CD14-positive monocyte (primary cell): ENCODE measurements at regions not wholly inside any gene's neighbourhood (a gene's known extent, or its start where the extent isn't known, plus 50 kb on each side); places are given as distances from the start of the nearest gene placed in this dataset.

Experiments
- DNase-seq, 3 donors: peaks; one replicate each; pipeline ENCODE4 v3.0.0-alpha.2; 2011 to 2022
- H2AFZ ChIP-seq: 2 replicates; pipeline ENCODE4 v1.6.0; 2012; ENCODE audit warnings: mild to moderate bottlenecking, low read depth, low read length, inconsistent platforms; ENCODE audit not compliant: insufficient read depth, poor library complexity, severe bottlenecking
- H3K27ac ChIP-seq, 2 donors: 1 replicate in 1 of 2; 2 replicates in 1 of 2; pipeline ENCODE4 v1.5.1; 2012 to 2013; ENCODE audit warnings: low read length in 2 of 2, control low read depth in 1 of 2, inconsistent platforms in 1 of 2, low read depth in 1 of 2, mild to moderate bottlenecking in 1 of 2
- H3K27me3 ChIP-seq, 2 donors: one replicate each; pipeline versions ENCODE4 v1.6.0 to v1.6.1; 2011 to 2013; ENCODE audit warnings: low read length in 2 of 2; ENCODE audit not compliant: control insufficient read depth in 2 of 2, insufficient read depth in 2 of 2
- H3K36me3 ChIP-seq, 2 donors: replicated peaks in 1 of 2; 1 replicate in 1 of 2; 2 replicates in 1 of 2; pipeline versions ENCODE4 v1.5.1 to v1.6.1; 2012 to 2013; ENCODE audit warnings: low read length in 2 of 2, control low read depth in 1 of 2, inconsistent platforms in 1 of 2, mild to moderate bottlenecking in 1 of 2; ENCODE audit not compliant: insufficient read depth in 2 of 2, control insufficient read depth in 1 of 2
- H3K4me1 ChIP-seq, 2 donors: 1 replicate in 1 of 2; 2 replicates in 1 of 2; pipeline versions ENCODE4 v1.5.1 to v1.6.1; 2012 to 2013; ENCODE audit warnings: low read length in 2 of 2, control low read depth in 1 of 2, inconsistent platforms in 1 of 2, mild to moderate bottlenecking in 1 of 2, moderate library complexity in 1 of 2; ENCODE audit not compliant: insufficient read depth in 2 of 2, control insufficient read depth in 1 of 2
- H3K4me2 ChIP-seq: replicated peaks from 2 replicates; pipeline ENCODE3; 2012; ENCODE audit warnings: low read length, moderate library complexity, mild to moderate bottlenecking; ENCODE audit not compliant: poor library complexity, severe bottlenecking; ENCODE audit errors: extremely low read depth
- H3K4me3 ChIP-seq, 3 experiments: fragments of 200-600 bp in 1 of 3; sonication (generic) in 1 of 3; replicated peaks in 1 of 3; 1 replicate in 2 of 3; 2 replicates in 1 of 3; pipeline ENCODE4 v1.5.1; 2011 to 2013; ENCODE audit warnings: low read length in 3 of 3, mild to moderate bottlenecking in 3 of 3, control low read depth in 2 of 3, low read depth in 2 of 3, inconsistent platforms in 1 of 3, moderate library complexity in 1 of 3
- H3K79me2 ChIP-seq: 2 replicates; pipeline ENCODE4 v1.6.0; 2012; ENCODE audit warnings: mild to moderate bottlenecking, control low read depth, inconsistent platforms, low read length, moderate library complexity; ENCODE audit not compliant: insufficient read depth
- H3K9ac ChIP-seq: 2 replicates; pipeline ENCODE4 v1.6.0; 2017; ENCODE audit warnings: low read length, mild to moderate bottlenecking; ENCODE audit not compliant: insufficient read depth, poor library complexity, severe bottlenecking
- H3K9me3 ChIP-seq, 2 donors: replicated peaks in 1 of 2; 1 replicate in 1 of 2; 2 replicates in 1 of 2; pipeline versions ENCODE4 v1.5.1 to v1.6.1; 2012 to 2013; ENCODE audit warnings: low read length in 2 of 2, control low read depth in 1 of 2; ENCODE audit not compliant: control insufficient read depth in 1 of 2, insufficient read depth in 1 of 2
- H4K20me1 ChIP-seq: 2 replicates; pipeline ENCODE4 v1.6.0; 2012; ENCODE audit warnings: mild to moderate bottlenecking, low read length, control low read depth, moderate library complexity; ENCODE audit not compliant: insufficient read depth
- H3K27ac Mint-ChIP-seq, 7 donors: one replicate each; pipeline ENCODE4 v1.8.0; 2020; ENCODE audit warnings: mild to moderate bottlenecking in 7 of 7, mixed read lengths in 7 of 7, moderate library complexity in 6 of 7, inconsistent platforms in 2 of 7
- H3K27me3 Mint-ChIP-seq, 3 donors: one replicate each; pipeline ENCODE4 v1.8.0; 2021 to 2022; ENCODE audit warnings: low read depth in 3 of 3, mild to moderate bottlenecking in 3 of 3, mixed read lengths in 3 of 3, moderate library complexity in 3 of 3, inconsistent platforms in 1 of 3
- H3K36me3 Mint-ChIP-seq, 2 donors: one replicate each; pipeline ENCODE4 v1.8.0; 2020; ENCODE audit warnings: mixed read lengths in 2 of 2, inconsistent platforms in 1 of 2, mild to moderate bottlenecking in 1 of 2
- H3K4me1 Mint-ChIP-seq: one replicate; pipeline ENCODE4 v1.8.0; 2020; ENCODE audit warnings: mild to moderate bottlenecking, mixed read lengths
- H3K4me3 Mint-ChIP-seq, 2 donors: one replicate each; pipeline ENCODE4 v1.8.0; 2020; ENCODE audit warnings: mild to moderate bottlenecking in 2 of 2, mixed read lengths in 2 of 2, moderate library complexity in 1 of 2
- H3K9me3 Mint-ChIP-seq, 7 donors: one replicate each; pipeline ENCODE4 v1.8.0; 2020 to 2022; ENCODE audit warnings: mixed read lengths in 7 of 7, mild to moderate bottlenecking in 6 of 7, moderate library complexity in 6 of 7, inconsistent platforms in 2 of 7
- WGBS: methylation state at CpG from one replicate; pipeline ENCODE4 v1.1.5; 2013; ENCODE audit warnings: missing lambda C conversion rate; ENCODE audit not compliant: insufficient coverage; 5-methylcytosine and 5-hydroxymethylcytosine counted together
- intact Hi-C, 2 donors: fragments of 100-400 bp; cut with micrococcal nuclease; formaldehyde crosslinking; loops; one replicate each; pipeline versions ENCODE4 v1.15.0 to v1.15.1; 2023
- TF ChIP-seq, protein P1 (sequence below): fragments of 200-600 bp; IDR thresholded peaks from one replicate; pipeline ENCODE4 v1.8.0; 2022; ENCODE audit warnings: antibody characterized with exemption, mild to moderate bottlenecking

DNA sequence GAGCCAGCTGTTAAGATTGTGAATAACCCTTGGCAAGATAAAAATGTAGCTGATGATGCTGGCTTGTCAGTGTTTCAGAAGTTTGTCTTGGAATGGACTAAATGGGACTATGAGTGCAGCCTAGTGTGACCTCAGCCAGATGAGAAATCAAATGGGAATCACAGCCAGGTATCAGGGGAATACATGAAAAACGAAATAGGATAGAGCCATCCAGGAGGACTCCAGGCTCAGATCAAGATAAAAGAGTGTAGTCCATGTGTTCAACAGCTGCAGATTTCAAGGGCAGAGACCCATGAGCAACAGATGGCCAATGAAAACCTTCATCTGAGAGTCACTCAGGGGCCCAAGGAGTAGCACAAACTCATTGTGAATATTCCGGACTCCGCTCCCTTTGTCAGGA is 1080.9 kb upstream of the CADM2 start:
- Mint-ChIP-seq H3K27me3 (no peaks in the 10 kb centered on the region), H3K27ac (no peak overlapping the region), H3K4me1 (no peaks in the 10 kb centered on the region), H3K9me3 (peaks cover 0 to 4% (median 2%) of the 10 kb centered on the region in 7 donors), H3K36me3 (no peaks in the 10 kb centered on the region), H3K4me3 (no peak overlapping the region)
- 33% methylated on average over 1 of the region's 3 CpGs for WGBS
- no peak for DNase-seq
- Histone ChIP-seq H2AFZ (no peak overlapping the region), H3K79me2 (no peaks in the 10 kb centered on the region), H3K4me1 (no peaks in the 10 kb centered on the region), H3K4me2 (no peak overlapping the region), H3K9me3 (peaks cover 0 to 3% of the 10 kb centered on the region in 2 donors), H4K20me1 (no peaks in the 10 kb centered on the region), H3K4me3 (no peak overlapping the region), H3K27me3 (no peaks in the 10 kb centered on the region), H3K27ac (no peak overlapping the region), H3K36me3 (no peaks in the 10 kb centered on the region), H3K9ac (no peak overlapping the region)
- intact Hi-C loops, result no loop called here
- TF ChIP-seq, protein P1, sequence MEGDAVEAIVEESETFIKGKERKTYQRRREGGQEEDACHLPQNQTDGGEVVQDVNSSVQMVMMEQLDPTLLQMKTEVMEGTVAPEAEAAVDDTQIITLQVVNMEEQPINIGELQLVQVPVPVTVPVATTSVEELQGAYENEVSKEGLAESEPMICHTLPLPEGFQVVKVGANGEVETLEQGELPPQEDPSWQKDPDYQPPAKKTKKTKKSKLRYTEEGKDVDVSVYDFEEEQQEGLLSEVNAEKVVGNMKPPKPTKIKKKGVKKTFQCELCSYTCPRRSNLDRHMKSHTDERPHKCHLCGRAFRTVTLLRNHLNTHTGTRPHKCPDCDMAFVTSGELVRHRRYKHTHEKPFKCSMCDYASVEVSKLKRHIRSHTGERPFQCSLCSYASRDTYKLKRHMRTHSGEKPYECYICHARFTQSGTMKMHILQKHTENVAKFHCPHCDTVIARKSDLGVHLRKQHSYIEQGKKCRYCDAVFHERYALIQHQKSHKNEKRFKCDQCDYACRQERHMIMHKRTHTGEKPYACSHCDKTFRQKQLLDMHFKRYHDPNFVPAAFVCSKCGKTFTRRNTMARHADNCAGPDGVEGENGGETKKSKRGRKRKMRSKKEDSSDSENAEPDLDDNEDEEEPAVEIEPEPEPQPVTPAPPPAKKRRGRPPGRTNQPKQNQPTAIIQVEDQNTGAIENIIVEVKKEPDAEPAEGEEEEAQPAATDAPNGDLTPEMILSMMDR, result no peak

DNA sequence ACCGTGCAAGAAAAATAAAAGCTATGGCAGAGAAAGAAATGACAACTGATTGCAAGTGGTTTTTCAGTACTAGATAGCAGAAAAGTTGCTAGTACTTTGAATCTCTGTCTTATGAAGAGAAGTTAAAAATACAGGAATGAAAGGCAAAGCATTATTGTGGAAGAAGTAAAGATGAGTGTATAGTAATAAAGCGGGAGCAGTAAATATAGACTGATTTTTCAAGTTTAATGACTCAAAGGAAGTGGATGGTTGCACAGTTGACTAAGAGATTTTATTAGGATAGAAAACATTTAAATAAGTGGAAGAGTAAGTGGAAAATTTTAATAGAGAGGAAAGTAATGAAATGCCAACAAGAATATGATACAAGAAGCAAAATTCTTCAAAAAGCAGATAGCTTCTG is 1076.1 kb upstream of the CADM2 start:
- TF ChIP-seq, protein P1, result no peak
- no peak for DNase-seq
- Mint-ChIP-seq H3K4me1 (no peaks in the 10 kb centered on the region), H3K36me3 (no peaks in the 10 kb centered on the region), H3K4me3 (no peak overlapping the region), H3K27me3 (peaks cover 0 to 1% (median 0%) of the 10 kb centered on the region in 3 donors), H3K9me3 (peaks cover 0 to 4% (median 0%) of the 10 kb centered on the region in 7 donors), H3K27ac (no peak overlapping the region)
- no peaks in the 10 kb centered on the region for H3K9me3 ChIP-seq
- H3K36me3 ChIP-seq, result no peaks in the 10 kb centered on the region
- 85% methylated on average over 2 of the region's 2 CpGs for WGBS
- H3K4me3 ChIP-seq, result no peak overlapping the region
- no peaks in the 10 kb centered on the region for H4K20me1 ChIP-seq
- H3K27ac ChIP-seq, result no peak overlapping the region
- H3K4me1 ChIP-seq, result no peaks in the 10 kb centered on the region
- H3K4me2 ChIP-seq, result no peak overlapping the region
- no peaks in the 10 kb centered on the region for H3K79me2 ChIP-seq
- intact Hi-C loops, result no loop called here
- no peak overlapping the region for H2AFZ ChIP-seq
- H3K9ac ChIP-seq, result no peak overlapping the region
- H3K27me3 ChIP-seq, result no peaks in the 10 kb centered on the region
